ENCODE measurements at regions not wholly inside any gene's neighbourhood (a gene's known extent, or its start where the extent isn't known, plus 50 kb on each side); places are given as distances from the start of the nearest gene placed in this dataset.

DNA sequence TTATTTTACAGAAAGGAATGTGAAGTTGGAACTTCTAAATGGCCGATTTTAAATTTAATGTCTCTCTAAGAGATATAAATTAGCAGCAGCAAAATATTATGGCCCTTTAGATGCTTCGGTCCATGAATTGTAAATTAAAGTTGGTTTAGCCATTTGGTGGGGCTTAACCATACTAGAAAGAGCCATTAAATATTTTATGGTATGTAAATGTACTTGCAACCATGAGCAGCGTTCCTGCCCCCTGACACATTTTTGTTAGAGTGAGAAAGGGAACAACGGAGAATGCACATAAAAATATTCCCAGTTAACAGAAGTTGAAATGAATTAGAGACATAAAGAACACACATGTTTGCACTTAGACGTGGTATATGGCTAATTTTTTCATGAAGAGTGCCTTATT lies 237.9 kb downstream of the MYLK4 start:
- Histone ChIP-seq H3K36me3 (ENCODE audit: insufficient read depth, low read length) (no peaks in the 10 kb centered on the region), H3K9me2 (replicated peaks; ENCODE audit: insufficient read depth, low read length) (no peaks in the 10 kb centered on the region), H3K4me3 (ENCODE audit: low read length) (no peak overlapping the region), H3K9me3 (ENCODE audit: low read length) (no peaks in the 10 kb centered on the region), H3K79me2 (ENCODE audit: low read length) (no peaks in the 10 kb centered on the region), H3K9ac (ENCODE audit: low read length) (no peak overlapping the region), H4K20me1 (ENCODE audit: insufficient read depth, low read depth, low read length) (no peaks in the 10 kb centered on the region), H3K4me1 (ENCODE audit: low read length) (no peaks in the 10 kb centered on the region), H2AFZ (ENCODE audit: low read length) (no peak overlapping the region), H3K27ac (ENCODE audit: low read length) (no peak overlapping the region), H3K4me2 (ENCODE audit: low read depth, low read length, poor library complexity, severe bottlenecking) (no peak overlapping the region), H3K27me3 (ENCODE audit: low read length) (no peaks in the 10 kb centered on the region)
- no peak for DNase-seq

DNA sequence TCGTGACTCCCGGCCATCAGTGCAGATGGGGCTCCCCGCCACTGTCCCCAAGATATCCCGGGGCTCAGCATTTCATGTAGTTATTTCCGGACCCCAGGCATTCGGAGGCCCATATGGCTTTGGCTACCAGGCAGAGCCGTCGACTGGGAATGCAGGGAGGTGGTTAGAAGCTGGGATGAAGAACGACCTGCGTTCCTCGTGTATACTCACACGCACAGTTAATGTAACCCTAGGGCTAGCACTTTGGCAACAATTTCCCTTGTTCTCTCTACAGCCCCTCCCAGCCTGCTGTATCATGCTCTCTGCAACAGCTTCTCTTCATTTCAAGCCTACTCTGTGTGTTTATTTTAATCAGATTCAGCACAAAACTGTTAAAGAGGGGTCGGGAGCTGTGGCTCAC lies 240.4 kb downstream of the MYLK4 start:
- no peak overlapping the region for H3K4me2 ChIP-seq (ENCODE audit: low read depth, low read length, poor library complexity, severe bottlenecking)
- H3K4me3 ChIP-seq (ENCODE audit: low read length) = no peak overlapping the region
- no peaks in the 10 kb centered on the region for H3K4me1 ChIP-seq (ENCODE audit: low read length)
- no peaks in the 10 kb centered on the region for H3K9me2 ChIP-seq (replicated peaks; ENCODE audit: insufficient read depth, low read length)
- no peaks in the 10 kb centered on the region for H3K9me3 ChIP-seq (ENCODE audit: low read length)
- no peak for DNase-seq
- no peaks in the 10 kb centered on the region for H3K79me2 ChIP-seq (ENCODE audit: low read length)
- no peak overlapping the region for H3K27ac ChIP-seq (ENCODE audit: low read length)
- H2AFZ ChIP-seq (ENCODE audit: low read length) = no peak overlapping the region
- H3K9ac ChIP-seq (ENCODE audit: low read length) = no peak overlapping the region
- H3K27me3 ChIP-seq (ENCODE audit: low read length) = no peaks in the 10 kb centered on the region
- no peaks in the 10 kb centered on the region for H3K36me3 ChIP-seq (ENCODE audit: insufficient read depth, low read length)
- no peaks in the 10 kb centered on the region for H4K20me1 ChIP-seq (ENCODE audit: insufficient read depth, low read depth, low read length)

DNA sequence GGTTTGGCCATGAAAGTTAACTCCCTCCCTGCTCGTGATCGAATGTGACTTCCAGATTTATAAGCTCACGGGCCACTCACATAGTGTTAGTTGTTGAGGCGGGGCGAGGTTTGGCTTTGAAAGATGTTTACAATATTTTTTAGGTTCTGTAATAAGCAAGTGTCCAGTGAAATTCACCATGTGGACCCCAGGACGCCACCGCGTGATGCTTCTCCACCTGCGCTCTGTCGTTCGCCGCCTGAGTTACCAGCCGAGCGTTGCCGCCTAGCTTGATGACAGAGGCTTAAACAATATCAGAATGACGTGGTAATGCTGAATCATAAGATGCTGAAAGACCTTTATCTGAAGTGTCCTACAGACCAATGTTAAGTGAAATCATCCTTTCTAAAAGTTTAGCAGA lies 241.0 kb downstream of the MYLK4 start:
- Histone ChIP-seq H3K36me3 (ENCODE audit: insufficient read depth, low read length) (no peaks in the 10 kb centered on the region), H3K27ac (ENCODE audit: low read length) (no peak overlapping the region), H4K20me1 (ENCODE audit: insufficient read depth, low read depth, low read length) (no peaks in the 10 kb centered on the region), H3K9me2 (replicated peaks; ENCODE audit: insufficient read depth, low read length) (no peaks in the 10 kb centered on the region), H2AFZ (ENCODE audit: low read length) (no peak overlapping the region), H3K4me2 (ENCODE audit: low read depth, low read length, poor library complexity, severe bottlenecking) (no peak overlapping the region), H3K4me3 (ENCODE audit: low read length) (no peak overlapping the region), H3K9ac (ENCODE audit: low read length) (no peak overlapping the region), H3K9me3 (ENCODE audit: low read length) (no peaks in the 10 kb centered on the region), H3K79me2 (ENCODE audit: low read length) (no peaks in the 10 kb centered on the region), H3K4me1 (ENCODE audit: low read length) (no peaks in the 10 kb centered on the region), H3K27me3 (ENCODE audit: low read length) (no peaks in the 10 kb centered on the region)
- DNase-seq = no peak

DNA sequence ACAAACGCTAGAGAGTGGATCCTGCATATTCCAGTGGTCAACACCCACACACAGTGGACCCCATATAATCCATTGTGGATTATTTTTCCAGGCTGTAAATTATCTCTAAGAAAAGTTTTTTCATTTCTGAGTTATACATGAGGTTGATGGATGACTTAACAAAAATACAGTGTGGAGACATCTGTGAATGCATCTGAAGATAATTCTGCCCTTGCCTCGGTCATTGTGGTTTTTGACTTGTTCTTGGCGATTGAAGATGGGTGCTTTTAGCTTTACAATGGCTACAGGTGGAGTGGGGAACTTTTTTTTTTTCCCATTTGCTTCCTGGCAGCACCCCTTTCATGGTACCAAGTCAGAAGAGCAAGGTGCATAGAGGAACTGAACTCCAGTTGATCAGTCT lies 242.7 kb downstream of the MYLK4 start:
- Histone ChIP-seq H2AFZ (ENCODE audit: low read length) (no peak overlapping the region), H4K20me1 (ENCODE audit: insufficient read depth, low read depth, low read length) (no peaks in the 10 kb centered on the region), H3K4me1 (ENCODE audit: low read length) (no peaks in the 10 kb centered on the region), H3K9me3 (ENCODE audit: low read length) (no peaks in the 10 kb centered on the region), H3K27me3 (ENCODE audit: low read length) (no peaks in the 10 kb centered on the region), H3K9ac (ENCODE audit: low read length) (no peak overlapping the region), H3K27ac (ENCODE audit: low read length) (no peak overlapping the region), H3K79me2 (ENCODE audit: low read length) (no peaks in the 10 kb centered on the region), H3K9me2 (replicated peaks; ENCODE audit: insufficient read depth, low read length) (no peaks in the 10 kb centered on the region), H3K4me3 (ENCODE audit: low read length) (no peak overlapping the region), H3K4me2 (ENCODE audit: low read depth, low read length, poor library complexity, severe bottlenecking) (no peak overlapping the region), H3K36me3 (ENCODE audit: insufficient read depth, low read length) (no peaks in the 10 kb centered on the region)
- no peak for DNase-seq

DNA sequence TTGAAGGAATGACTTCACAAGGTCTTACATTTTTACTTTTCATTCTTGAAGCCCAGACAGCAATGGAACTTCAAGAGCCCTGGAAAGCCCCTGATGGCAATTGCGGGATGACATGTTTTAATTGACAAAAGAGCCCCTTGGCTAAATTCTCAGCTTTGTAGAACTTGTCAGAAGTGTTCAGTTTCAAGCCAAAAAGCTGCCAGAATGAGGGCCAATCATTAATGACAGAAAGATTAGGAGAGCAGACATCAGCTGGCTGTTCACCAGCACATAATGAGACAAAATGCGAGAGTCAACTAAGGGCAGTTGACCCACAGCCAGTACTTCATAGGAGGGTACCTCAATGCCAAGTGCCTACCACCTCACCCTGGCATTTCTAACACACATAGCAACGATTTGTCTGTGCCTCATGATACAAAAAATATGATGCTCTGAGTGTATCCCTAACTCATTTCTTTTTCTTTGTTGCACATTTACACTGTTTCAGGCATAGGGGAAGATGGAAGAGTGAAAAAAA lies 243.1 kb downstream of the MYLK4 start:
- DNase-seq = no peak
- no peaks in the 10 kb centered on the region for H3K36me3 ChIP-seq (ENCODE audit: insufficient read depth, low read length)

DNA sequence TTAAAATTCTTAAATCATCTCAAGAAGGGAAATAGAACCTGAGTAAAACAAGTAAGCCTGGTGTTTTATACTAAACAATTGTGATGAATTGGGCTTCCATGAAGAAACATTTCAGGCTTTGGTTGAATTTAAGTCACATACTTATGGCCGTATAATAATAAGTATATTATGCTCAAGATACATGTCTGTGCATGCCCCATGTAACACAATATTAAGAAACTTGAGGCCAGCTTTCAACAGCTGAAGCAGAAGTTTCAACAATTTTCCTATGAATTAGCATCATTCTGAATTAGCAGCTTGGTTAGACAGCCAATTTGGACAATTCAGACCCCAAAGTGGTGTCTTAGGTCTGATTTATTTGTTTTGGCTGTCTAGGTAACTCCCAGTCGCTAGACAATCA lies 243.7 kb downstream of the MYLK4 start:
- no peak overlapping the region for H2AFZ ChIP-seq (ENCODE audit: low read length)
- H3K36me3 ChIP-seq (ENCODE audit: insufficient read depth, low read length) = no peaks in the 10 kb centered on the region
- H3K9me2 ChIP-seq (replicated peaks; ENCODE audit: insufficient read depth, low read length) = no peaks in the 10 kb centered on the region
- H3K4me3 ChIP-seq (ENCODE audit: low read length) = no peak overlapping the region
- H3K9me3 ChIP-seq (ENCODE audit: low read length) = no peaks in the 10 kb centered on the region
- H3K27ac ChIP-seq (ENCODE audit: low read length) = no peak overlapping the region
- no peaks in the 10 kb centered on the region for H4K20me1 ChIP-seq (ENCODE audit: insufficient read depth, low read depth, low read length)
- H3K4me2 ChIP-seq (ENCODE audit: low read depth, low read length, poor library complexity, severe bottlenecking) = no peak overlapping the region
- H3K27me3 ChIP-seq (ENCODE audit: low read length) = no peaks in the 10 kb centered on the region
- no peak for DNase-seq
- no peak overlapping the region for H3K9ac ChIP-seq (ENCODE audit: low read length)
- no peaks in the 10 kb centered on the region for H3K79me2 ChIP-seq (ENCODE audit: low read length)
- no peaks in the 10 kb centered on the region for H3K4me1 ChIP-seq (ENCODE audit: low read length)

More for the DNA sequence above, 243.1 kb downstream of the MYLK4 start:
- Histone ChIP-seq H3K9ac (ENCODE audit: low read length) (no peak overlapping the region), H4K20me1 (ENCODE audit: insufficient read depth, low read depth, low read length) (no peaks in the 10 kb centered on the region), H2AFZ (ENCODE audit: low read length) (no peak overlapping the region), H3K79me2 (ENCODE audit: low read length) (no peaks in the 10 kb centered on the region), H3K27ac (ENCODE audit: low read length) (no peak overlapping the region), H3K9me3 (ENCODE audit: low read length) (no peaks in the 10 kb centered on the region), H3K9me2 (replicated peaks; ENCODE audit: insufficient read depth, low read length) (no peaks in the 10 kb centered on the region), H3K4me1 (ENCODE audit: low read length) (no peaks in the 10 kb centered on the region), H3K4me3 (ENCODE audit: low read length) (no peak overlapping the region), H3K4me2 (ENCODE audit: low read depth, low read length, poor library complexity, severe bottlenecking) (no peak overlapping the region), H3K27me3 (ENCODE audit: low read length) (no peaks in the 10 kb centered on the region)

- no peaks in the 10 kb centered on the region for H3K9me2 ChIP-seq (replicated peaks; ENCODE audit: insufficient read depth, low read length)
- H3K4me1 ChIP-seq (ENCODE audit: low read length) = no peaks in the 10 kb centered on the region
- H3K4me3 ChIP-seq (ENCODE audit: low read length) = no peak overlapping the region
- H4K20me1 ChIP-seq (ENCODE audit: insufficient read depth, low read depth, low read length) = no peaks in the 10 kb centered on the region
- no peak overlapping the region for H2AFZ ChIP-seq (ENCODE audit: low read length)
- no peaks in the 10 kb centered on the region for H3K79me2 ChIP-seq (ENCODE audit: low read length)
- H3K27ac ChIP-seq (ENCODE audit: low read length) = no peak overlapping the region
- no peaks in the 10 kb centered on the region for H3K27me3 ChIP-seq (ENCODE audit: low read length)
- H3K4me2 ChIP-seq (ENCODE audit: low read depth, low read length, poor library complexity, severe bottlenecking) = no peak overlapping the region
- no peaks in the 10 kb centered on the region for H3K9me3 ChIP-seq (ENCODE audit: low read length)
- peak; percentile 75 for DNase-seq
- H3K36me3 ChIP-seq (ENCODE audit: insufficient read depth, low read length) = no peaks in the 10 kb centered on the region
- H3K9ac ChIP-seq (ENCODE audit: low read length) = no peak overlapping the region
Observed at GRCh38 chr6:2505624-2506023, 245.1 kb downstream of the MYLK4 start.

GRCh38 chr6:2504495-2505064 lies 246.1 kb downstream of the MYLK4 start:
- H4K20me1 ChIP-seq (ENCODE audit: insufficient read depth, low read depth, low read length) = no peaks in the 10 kb centered on the region
- H3K4me3 ChIP-seq (ENCODE audit: low read length) = no peak overlapping the region
- H2AFZ ChIP-seq (ENCODE audit: low read length) = no peak overlapping the region
- H3K36me3 ChIP-seq (ENCODE audit: insufficient read depth, low read length) = no peaks in the 10 kb centered on the region
- no peak overlapping the region for H3K9ac ChIP-seq (ENCODE audit: low read length)
- no peak overlapping the region for H3K4me2 ChIP-seq (ENCODE audit: low read depth, low read length, poor library complexity, severe bottlenecking)
- H3K79me2 ChIP-seq (ENCODE audit: low read length) = no peaks in the 10 kb centered on the region
- H3K4me1 ChIP-seq (ENCODE audit: low read length) = no peaks in the 10 kb centered on the region
- H3K9me3 ChIP-seq (ENCODE audit: low read length) = no peaks in the 10 kb centered on the region
- no peaks in the 10 kb centered on the region for H3K27me3 ChIP-seq (ENCODE audit: low read length)
- DNase-seq = no peak
- H3K9me2 ChIP-seq (replicated peaks; ENCODE audit: insufficient read depth, low read length) = no peaks in the 10 kb centered on the region
- no peak overlapping the region for H3K27ac ChIP-seq (ENCODE audit: low read length)
